ENCODE measurements at regions not wholly inside any gene's neighbourhood (a gene's known extent, or its start where the extent isn't known, plus 50 kb on each side); places are given as distances from the start of the nearest gene placed in this dataset.
A peak's percentile ranks its signal among the peaks of the same experiment; 100 is the strongest.

DNA sequence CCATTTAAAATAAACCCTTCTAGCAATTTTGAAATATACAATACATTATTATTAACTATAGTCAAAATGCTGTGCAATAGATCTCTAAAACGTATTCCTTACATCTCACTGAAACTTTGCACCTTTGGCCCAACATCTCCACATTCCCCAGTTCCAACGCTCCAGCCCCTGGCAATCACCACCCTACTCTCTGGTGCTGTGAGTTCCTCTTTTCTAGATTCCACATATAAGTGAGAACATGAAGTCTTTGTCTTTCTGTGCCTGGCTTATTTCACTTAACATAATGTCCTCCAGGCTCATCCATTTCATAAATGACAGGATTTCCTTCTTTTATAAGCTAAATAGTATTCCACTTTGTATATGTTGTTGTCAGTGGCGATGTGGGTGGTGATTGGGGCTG, 194.7 kb upstream of the RTL1 start:
- DNase-seq, result no peak
- Mint-ChIP-seq H3K27me3 (ENCODE audit: low read depth in 3 of 3) (peaks cover 2 to 6% (median 2%) of the 10 kb centered on the region in 3 donors), H3K4me1 (no peaks in the 10 kb centered on the region), H3K4me3 (no peak overlapping the region), H3K36me3 (no peaks in the 10 kb centered on the region), H3K27ac (peak overlapping the region in 1 of 7 donors; percentile 41), H3K9me3 (peaks cover 3 to 15% (median 13%) of the 10 kb centered on the region in 7 donors)
- 0% methylated on average over 1 of the region's 3 CpGs for WGBS (ENCODE audit: insufficient coverage)
- no peak for TF ChIP-seq CTCF (IDR thresholded peaks at IDR 0.05)
- H3K4me3 ChIP-seq (replicated peaks in 1 of 3; ENCODE audit: low read depth in 2 of 3, low read length in 3 of 3), result no peak overlapping the region
- H3K4me1 ChIP-seq (ENCODE audit: control insufficient read depth in 1 of 2, insufficient read depth in 2 of 2, low read length in 2 of 2), result no peaks in the 10 kb centered on the region
- no peak overlapping the region for H3K4me2 ChIP-seq (replicated peaks; ENCODE audit: extremely low read depth, low read length, poor library complexity, severe bottlenecking)
- H3K9ac ChIP-seq (ENCODE audit: insufficient read depth, low read length, poor library complexity, severe bottlenecking), result no peak overlapping the region
- H3K27ac ChIP-seq (ENCODE audit: low read depth in 1 of 2, low read length in 2 of 2), result no peak overlapping the region
- no peaks in the 10 kb centered on the region for H4K20me1 ChIP-seq (ENCODE audit: insufficient read depth, low read length)
- no peaks in the 10 kb centered on the region for H3K27me3 ChIP-seq (ENCODE audit: control insufficient read depth in 2 of 2, insufficient read depth in 2 of 2, low read length in 2 of 2)
- H2AFZ ChIP-seq (ENCODE audit: insufficient read depth, low read depth, low read length, poor library complexity, severe bottlenecking), result no peak overlapping the region
- H3K36me3 ChIP-seq (replicated peaks in 1 of 2; ENCODE audit: control insufficient read depth in 1 of 2, insufficient read depth in 2 of 2, low read length in 2 of 2), result no peaks in the 10 kb centered on the region
- intact Hi-C loops (cut with micrococcal nuclease), result no loop called here
- H3K9me3 ChIP-seq (replicated peaks in 1 of 2; ENCODE audit: control insufficient read depth in 1 of 2, insufficient read depth in 1 of 2, low read length in 2 of 2), result peaks cover 6% of the 10 kb centered on the region in 2 donors
- H3K79me2 ChIP-seq (ENCODE audit: insufficient read depth, low read length), result no peaks in the 10 kb centered on the region

GRCh38 chr14:101098641-101099040, 195.1 kb upstream of the RTL1 start:
- Histone ChIP-seq H3K4me1 (ENCODE audit: control insufficient read depth in 1 of 2, insufficient read depth in 2 of 2, low read length in 2 of 2) (no peaks in the 10 kb centered on the region), H3K9ac (ENCODE audit: insufficient read depth, low read length, poor library complexity, severe bottlenecking) (no peak overlapping the region), H3K4me3 (replicated peaks in 1 of 3; ENCODE audit: low read depth in 2 of 3, low read length in 3 of 3) (no peak overlapping the region), H2AFZ (ENCODE audit: insufficient read depth, low read depth, low read length, poor library complexity, severe bottlenecking) (no peak overlapping the region), H3K27ac (ENCODE audit: low read depth in 1 of 2, low read length in 2 of 2) (no peak overlapping the region), H3K27me3 (ENCODE audit: control insufficient read depth in 2 of 2, insufficient read depth in 2 of 2, low read length in 2 of 2) (no peaks in the 10 kb centered on the region), H3K36me3 (replicated peaks in 1 of 2; ENCODE audit: control insufficient read depth in 1 of 2, insufficient read depth in 2 of 2, low read length in 2 of 2) (no peaks in the 10 kb centered on the region), H3K79me2 (ENCODE audit: insufficient read depth, low read length) (no peaks in the 10 kb centered on the region), H3K4me2 (replicated peaks; ENCODE audit: extremely low read depth, low read length, poor library complexity, severe bottlenecking) (no peak overlapping the region), H4K20me1 (ENCODE audit: insufficient read depth, low read length) (no peaks in the 10 kb centered on the region), H3K9me3 (replicated peaks in 1 of 2; ENCODE audit: control insufficient read depth in 1 of 2, insufficient read depth in 1 of 2, low read length in 2 of 2) (peaks cover 6% of the 10 kb centered on the region in 2 donors)
- Mint-ChIP-seq H3K4me3 (no peak overlapping the region), H3K36me3 (no peaks in the 10 kb centered on the region), H3K4me1 (no peaks in the 10 kb centered on the region), H3K9me3 (peaks cover 4 to 15% (median 13%) of the 10 kb centered on the region in 7 donors), H3K27ac (peak overlapping the region in 1 of 7 donors; percentile 41), H3K27me3 (ENCODE audit: low read depth in 3 of 3) (peaks cover 2 to 6% (median 2%) of the 10 kb centered on the region in 3 donors)
- DNase-seq, result no peak
- intact Hi-C loops (cut with micrococcal nuclease), result no loop called here
- no peak for TF ChIP-seq CTCF (IDR thresholded peaks at IDR 0.05)
- no CpG with 5 or more reads among the region's 2 CpGs for WGBS (ENCODE audit: insufficient coverage)

Measured in CD14-positive monocyte (primary cell).